ENCODE measurements at regions not wholly inside any gene's neighbourhood (a gene's known extent, or its start where the extent isn't known, plus 50 kb on each side); places are given as distances from the start of the nearest gene placed in this dataset.
"Not testable (repeated sequence)": the region's sequence is repeated elsewhere in the genome, so short reads cannot be mapped to it uniquely, and the experiment has no call there.

DNA sequence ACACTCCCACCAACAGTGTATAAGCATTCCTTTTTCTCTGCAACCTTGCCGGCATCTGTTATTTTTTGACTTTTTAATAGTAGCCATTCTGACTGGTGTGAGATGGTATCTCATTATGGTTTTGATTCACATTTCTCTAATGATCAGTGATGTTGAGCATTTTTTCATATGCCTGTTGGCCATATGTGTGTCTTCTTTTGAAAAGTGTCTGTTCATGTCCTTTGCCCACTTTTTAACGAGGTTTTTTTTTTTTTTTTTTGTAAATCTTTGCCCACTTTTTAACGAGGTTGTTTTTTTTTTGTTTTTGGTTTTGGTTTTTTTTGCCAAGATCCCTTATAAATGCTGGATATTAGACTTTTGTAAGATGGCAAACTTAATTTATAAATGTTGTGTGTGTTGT, 87.7 kb downstream of the STRADB start:
- TF ChIP-seq EZH2 (IDR thresholded peaks at IDR 0.05; ENCODE audit: low read length, missing control alignments) = not testable (repeated sequence)
- TF ChIP-seq, protein P1, sequence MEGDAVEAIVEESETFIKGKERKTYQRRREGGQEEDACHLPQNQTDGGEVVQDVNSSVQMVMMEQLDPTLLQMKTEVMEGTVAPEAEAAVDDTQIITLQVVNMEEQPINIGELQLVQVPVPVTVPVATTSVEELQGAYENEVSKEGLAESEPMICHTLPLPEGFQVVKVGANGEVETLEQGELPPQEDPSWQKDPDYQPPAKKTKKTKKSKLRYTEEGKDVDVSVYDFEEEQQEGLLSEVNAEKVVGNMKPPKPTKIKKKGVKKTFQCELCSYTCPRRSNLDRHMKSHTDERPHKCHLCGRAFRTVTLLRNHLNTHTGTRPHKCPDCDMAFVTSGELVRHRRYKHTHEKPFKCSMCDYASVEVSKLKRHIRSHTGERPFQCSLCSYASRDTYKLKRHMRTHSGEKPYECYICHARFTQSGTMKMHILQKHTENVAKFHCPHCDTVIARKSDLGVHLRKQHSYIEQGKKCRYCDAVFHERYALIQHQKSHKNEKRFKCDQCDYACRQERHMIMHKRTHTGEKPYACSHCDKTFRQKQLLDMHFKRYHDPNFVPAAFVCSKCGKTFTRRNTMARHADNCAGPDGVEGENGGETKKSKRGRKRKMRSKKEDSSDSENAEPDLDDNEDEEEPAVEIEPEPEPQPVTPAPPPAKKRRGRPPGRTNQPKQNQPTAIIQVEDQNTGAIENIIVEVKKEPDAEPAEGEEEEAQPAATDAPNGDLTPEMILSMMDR (conservative IDR thresholded peaks at IDR 0.05 in 1 of 2, IDR thresholded peaks at IDR 0.05 in 1 of 2; ENCODE audit: low read depth in 1 of 2, low read length in 2 of 2) = not testable (repeated sequence)
